HG03280 (cell line): ENCODE measurements at regions not wholly inside any gene's neighbourhood (a gene's known extent, or its start where the extent isn't known, plus 50 kb on each side); places are given as distances from the start of the nearest gene placed in this dataset.

ENCODE experiments used
- ATAC-seq: cut with Tn5 transposase; IDR thresholded peaks from one replicate; pipeline ENCODE4 v1.9.1; 2021; ENCODE audit warnings: mild to moderate bottlenecking, moderate library complexity; ENCODE audit not compliant: unreplicated experiment

- no peak for ATAC-seq
Measured at GRCh38 chr3:30350011-30350410, 256.4 kb upstream of the TGFBR2 start.

GRCh38 chr3:30350901-30351300, 255.5 kb upstream of the TGFBR2 start:
- no peak for ATAC-seq

GRCh38 chr3:30352410-30353318, 253.7 kb upstream of the TGFBR2 start:
- no peak for ATAC-seq

- ATAC-seq, result peak; percentile 60
Measured at GRCh38 chr3:30353711-30354467, 252.5 kb upstream of the TGFBR2 start.

GRCh38 chr3:30354513-30354912, 251.9 kb upstream of the TGFBR2 start:
- peak; percentile 19 for ATAC-seq

GRCh38 chr3:30354972-30355371, 251.4 kb upstream of the TGFBR2 start:
- no peak for ATAC-seq

- ATAC-seq, result no peak
Measured at GRCh38 chr3:30355622-30356021, 250.8 kb upstream of the TGFBR2 start.

- no peak for ATAC-seq
Measured at GRCh38 chr3:30356866-30357753, 249.3 kb upstream of the TGFBR2 start.

GRCh38 chr3:30357897-30358296, 248.5 kb upstream of the TGFBR2 start:
- ATAC-seq, result no peak

- ATAC-seq, result no peak
Measured at GRCh38 chr3:30358871-30359270, 247.5 kb upstream of the TGFBR2 start.

- no peak for ATAC-seq
Measured at GRCh38 chr3:30368978-30369377, 237.4 kb upstream of the TGFBR2 start.

GRCh38 chr3:30370681-30371271, 235.6 kb upstream of the TGFBR2 start:
- ATAC-seq, result no peak

GRCh38 chr3:30372837-30373236, 233.6 kb upstream of the TGFBR2 start:
- no peak for ATAC-seq

- ATAC-seq, result no peak
Measured at GRCh38 chr3:30384546-30385072, 221.8 kb upstream of the TGFBR2 start.

GRCh38 chr3:30393079-30393478, 213.3 kb upstream of the TGFBR2 start:
- no peak for ATAC-seq

GRCh38 chr3:30397030-30397429, 209.4 kb upstream of the TGFBR2 start:
- ATAC-seq, result no peak

GRCh38 chr3:30399394-30400181, 206.8 kb upstream of the TGFBR2 start:
- no peak for ATAC-seq

- no peak for ATAC-seq
Measured at GRCh38 chr3:30400926-30401325, 205.5 kb upstream of the TGFBR2 start.

GRCh38 chr3:30401971-30402370, 204.4 kb upstream of the TGFBR2 start:
- ATAC-seq, result no peak

GRCh38 chr3:30407651-30408050, 198.8 kb upstream of the TGFBR2 start:
- no peak for ATAC-seq
